ENCODE measurements at regions not wholly inside any gene's neighbourhood (a gene's known extent, or its start where the extent isn't known, plus 50 kb on each side); places are given as distances from the start of the nearest gene placed in this dataset.

DNA sequence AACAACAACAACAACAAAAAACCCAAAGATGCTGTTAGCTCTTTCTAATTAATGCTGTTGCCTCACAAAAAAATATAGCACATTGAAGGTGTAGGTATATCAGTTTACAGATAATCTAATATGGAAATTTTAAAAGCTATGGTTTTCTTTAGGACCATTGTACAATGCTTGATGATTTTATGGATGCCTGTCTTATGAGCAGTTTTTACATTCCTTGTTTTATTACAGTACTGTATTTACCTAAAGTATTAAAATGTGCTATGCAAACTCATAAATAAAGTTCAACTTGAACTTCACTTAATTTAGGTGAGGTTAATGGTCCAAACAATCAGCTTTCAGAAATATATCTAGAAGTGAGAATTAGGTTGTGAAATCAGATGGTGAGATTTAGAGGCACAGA, 212.2 kb upstream of the GOLIM4 start:
- no peak for DNase-seq
- H3K4me3 ChIP-seq (ENCODE audit: low read length) = no peak overlapping the region

DNA sequence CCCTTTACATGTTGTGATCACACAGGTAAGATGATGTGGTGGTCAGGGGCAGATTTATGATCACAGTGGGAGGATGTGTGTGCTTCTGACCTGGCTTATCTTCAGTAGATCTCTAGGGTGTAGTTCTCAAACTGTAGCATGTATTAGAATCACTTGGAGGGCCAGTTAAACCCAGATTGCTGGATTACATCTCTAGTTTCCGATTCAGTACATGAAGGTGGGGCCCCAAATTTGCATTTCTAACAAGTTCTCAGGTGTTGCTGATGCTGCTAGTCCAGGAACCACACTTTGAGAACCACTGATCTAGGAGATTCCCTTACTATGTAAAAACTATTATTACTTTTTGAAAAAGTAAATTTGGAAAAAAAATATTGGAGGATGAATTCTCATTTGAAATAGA, 199.3 kb upstream of the GOLIM4 start:
- H3K36me3 ChIP-seq (ENCODE audit: control insufficient read depth, insufficient read depth, low read length) = no peaks in the 10 kb centered on the region
- no peak overlapping the region for H3K4me3 ChIP-seq (ENCODE audit: low read length)
- H3K27ac ChIP-seq (ENCODE audit: low read length) = no peak overlapping the region
- no peaks in the 10 kb centered on the region for H3K9me3 ChIP-seq (ENCODE audit: control insufficient read depth, low read depth, low read length)
- no CpG with 5 or more reads among the region's 1 CpG for WGBS (ENCODE audit: insufficient coverage, low lambda C conversion rate)
- no peaks in the 10 kb centered on the region for H3K4me1 ChIP-seq (ENCODE audit: control insufficient read depth, insufficient read depth, low read length)
- DNase-seq = no peak
- no peaks in the 10 kb centered on the region for H3K27me3 ChIP-seq (ENCODE audit: control insufficient read depth, insufficient read depth, low read length)

More for the DNA sequence above, 212.2 kb upstream of the GOLIM4 start:
- no peaks in the 10 kb centered on the region for H3K9me3 ChIP-seq (ENCODE audit: control insufficient read depth, low read depth, low read length)
- H3K4me1 ChIP-seq (ENCODE audit: control insufficient read depth, insufficient read depth, low read length) = no peaks in the 10 kb centered on the region
- H3K27me3 ChIP-seq (ENCODE audit: control insufficient read depth, insufficient read depth, low read length) = no peaks in the 10 kb centered on the region
- no peaks in the 10 kb centered on the region for H3K36me3 ChIP-seq (ENCODE audit: control insufficient read depth, insufficient read depth, low read length)
- H3K27ac ChIP-seq (ENCODE audit: low read length) = no peak overlapping the region

DNA sequence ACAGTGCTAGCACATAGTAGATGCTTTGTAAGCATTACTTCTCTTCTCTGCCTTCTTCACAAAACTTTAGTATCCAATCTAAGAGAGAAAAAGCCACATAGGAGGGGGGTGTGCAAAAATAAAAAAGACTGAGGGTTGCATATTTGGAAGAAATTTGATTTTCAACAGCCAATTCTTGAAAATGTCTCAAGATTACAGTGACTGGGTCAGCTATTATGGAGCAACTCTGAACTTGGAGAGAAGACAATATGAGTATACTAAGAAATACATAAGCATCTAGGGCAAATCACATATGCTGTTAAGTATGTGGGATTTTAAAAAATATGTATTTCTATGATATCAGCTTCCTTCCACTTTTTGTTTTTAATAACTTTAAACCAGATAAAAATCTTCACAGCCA, 196.6 kb upstream of the GOLIM4 start:
- DNase-seq = no peak
- Histone ChIP-seq H3K27ac (ENCODE audit: low read length) (no peak overlapping the region), H3K36me3 (ENCODE audit: control insufficient read depth, insufficient read depth, low read length) (no peaks in the 10 kb centered on the region), H3K4me3 (ENCODE audit: low read length) (no peak overlapping the region), H3K27me3 (ENCODE audit: control insufficient read depth, insufficient read depth, low read length) (no peaks in the 10 kb centered on the region), H3K4me1 (ENCODE audit: control insufficient read depth, insufficient read depth, low read length) (no peaks in the 10 kb centered on the region), H3K9me3 (ENCODE audit: control insufficient read depth, low read depth, low read length) (no peaks in the 10 kb centered on the region)

DNA sequence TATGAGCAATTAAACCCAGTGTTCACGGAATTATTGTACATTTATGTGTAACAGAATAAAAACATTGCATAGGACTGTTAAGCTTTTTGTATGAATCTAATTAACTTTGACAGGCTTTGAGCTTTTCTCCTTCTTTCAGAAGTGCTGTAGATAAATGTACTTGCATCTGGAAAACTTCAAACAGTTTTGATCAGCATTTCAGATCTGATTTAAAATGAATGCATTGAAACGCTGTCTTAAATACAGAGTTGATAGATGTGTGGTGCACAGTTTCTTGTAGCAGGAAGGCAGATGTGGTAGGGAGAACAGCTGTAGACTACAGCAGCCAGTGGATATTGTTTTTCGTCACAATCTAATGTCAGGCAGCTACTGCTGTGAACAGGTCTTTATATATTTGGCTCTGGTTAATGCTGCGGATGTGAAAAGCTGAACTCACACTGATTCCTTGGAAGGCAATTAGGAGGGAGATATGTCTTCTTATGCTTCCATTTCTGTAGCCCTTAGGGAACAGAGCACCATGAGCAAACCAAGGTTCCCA, 193.8 kb upstream of the GOLIM4 start:
- H3K4me1 ChIP-seq (ENCODE audit: control insufficient read depth, insufficient read depth, low read length) = no peaks in the 10 kb centered on the region
- no peak for DNase-seq
- no CpG with 5 or more reads among the region's 4 CpGs for WGBS (ENCODE audit: insufficient coverage, low lambda C conversion rate)
- no peaks in the 10 kb centered on the region for H3K36me3 ChIP-seq (ENCODE audit: control insufficient read depth, insufficient read depth, low read length)
- H3K4me3 ChIP-seq (ENCODE audit: low read length) = no peak overlapping the region
- no peaks in the 10 kb centered on the region for H3K9me3 ChIP-seq (ENCODE audit: control insufficient read depth, low read depth, low read length)
- H3K27me3 ChIP-seq (ENCODE audit: control insufficient read depth, insufficient read depth, low read length) = no peaks in the 10 kb centered on the region
- H3K27ac ChIP-seq (ENCODE audit: low read length) = no peak overlapping the region

DNA sequence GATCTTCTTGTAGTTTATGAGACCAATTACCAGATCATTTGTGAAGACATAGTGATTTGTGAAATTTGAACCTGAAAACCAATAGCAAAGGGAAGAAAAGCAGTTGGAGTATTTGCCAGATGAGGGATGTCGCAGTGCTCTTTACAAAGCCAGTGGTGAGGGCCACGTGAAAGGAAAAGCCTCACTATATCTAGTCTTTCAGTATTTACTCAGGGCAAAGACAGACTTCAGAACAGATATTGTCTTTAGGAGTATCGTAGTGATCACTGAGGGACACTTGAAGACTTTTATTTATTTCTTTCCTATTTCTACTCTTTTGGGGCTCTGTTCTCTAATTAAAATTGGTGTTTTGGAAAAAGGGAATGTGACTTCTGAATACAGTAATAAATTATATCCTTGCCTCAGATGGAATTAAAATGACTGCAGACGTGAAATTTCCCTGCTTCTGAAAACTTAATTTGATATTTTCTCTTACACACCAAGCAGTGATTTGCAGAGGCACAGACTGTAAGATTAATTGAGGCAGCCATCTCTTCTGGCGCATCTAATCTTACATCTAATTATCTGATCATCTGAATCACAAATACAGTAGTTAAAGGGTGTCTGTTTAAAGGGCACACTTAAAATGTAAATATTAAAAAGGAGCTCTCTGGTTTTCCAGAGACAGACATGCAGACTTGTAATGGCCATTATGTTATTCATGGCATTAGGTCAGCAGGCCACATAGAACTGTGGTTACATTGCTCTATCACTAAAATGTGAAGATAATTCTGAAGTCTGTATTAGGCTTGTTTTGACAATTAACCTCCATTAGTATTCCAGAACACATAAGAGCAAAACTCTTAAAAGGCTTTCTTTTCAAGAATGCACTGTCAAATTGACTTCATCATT, 193.0 kb upstream of the GOLIM4 start:
- no peaks in the 10 kb centered on the region for H3K9me3 ChIP-seq (ENCODE audit: control insufficient read depth, low read depth, low read length)
- H3K4me1 ChIP-seq (ENCODE audit: control insufficient read depth, insufficient read depth, low read length) = no peaks in the 10 kb centered on the region
- H3K36me3 ChIP-seq (ENCODE audit: control insufficient read depth, insufficient read depth, low read length) = no peaks in the 10 kb centered on the region
- H3K27ac ChIP-seq (ENCODE audit: low read length) = no peak overlapping the region
- WGBS (ENCODE audit: insufficient coverage, low lambda C conversion rate) = no CpG with 5 or more reads among the region's 5 CpGs
- no peaks in the 10 kb centered on the region for H3K27me3 ChIP-seq (ENCODE audit: control insufficient read depth, insufficient read depth, low read length)
- no peak overlapping the region for H3K4me3 ChIP-seq (ENCODE audit: low read length)
- no peak for DNase-seq

DNA sequence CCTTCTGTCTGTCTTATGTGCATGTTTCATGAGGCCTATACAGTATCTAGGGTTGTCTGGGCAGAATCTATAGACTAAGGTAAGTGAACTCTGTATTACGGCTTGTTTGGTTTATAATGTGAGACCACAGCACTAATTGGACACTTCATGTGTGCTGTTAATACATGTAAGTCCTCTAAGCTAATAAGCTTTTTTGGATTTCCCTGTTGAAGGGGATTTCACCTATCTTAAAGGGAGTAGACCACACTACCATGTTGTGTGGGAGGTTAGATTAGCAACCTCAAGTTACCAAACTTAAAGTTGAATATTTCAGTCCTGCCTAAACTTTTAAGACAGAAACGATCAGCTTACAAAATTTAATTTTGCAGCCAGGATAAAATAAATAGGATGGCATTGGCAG, 189.8 kb upstream of the GOLIM4 start:
- 100% methylated on average over 1 of the region's 2 CpGs for WGBS (ENCODE audit: insufficient coverage, low lambda C conversion rate)

DNA sequence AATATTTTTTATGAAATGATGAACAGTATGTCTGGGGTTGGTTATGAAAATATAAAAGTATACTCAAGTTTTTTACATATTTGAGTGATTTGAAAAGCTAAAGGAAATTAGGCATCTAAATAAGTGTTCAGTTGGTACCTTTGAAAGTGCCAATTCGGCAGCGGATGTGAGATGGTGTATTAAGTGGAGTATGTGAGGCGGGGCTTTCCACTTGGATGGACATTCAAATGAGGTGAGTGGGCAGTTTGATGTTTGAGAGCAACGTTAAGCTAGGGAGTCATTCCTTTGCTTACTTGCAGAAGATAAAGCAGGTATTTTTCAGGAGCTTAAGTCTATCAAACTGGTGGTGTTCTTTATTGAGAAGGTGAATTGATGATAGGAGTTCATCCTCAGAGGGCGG, 189.0 kb upstream of the GOLIM4 start:
- DNase-seq = no peak
- no peak overlapping the region for H3K4me3 ChIP-seq (ENCODE audit: low read length)
- H3K27me3 ChIP-seq (ENCODE audit: control insufficient read depth, insufficient read depth, low read length) = no peaks in the 10 kb centered on the region
- H3K9me3 ChIP-seq (ENCODE audit: control insufficient read depth, low read depth, low read length) = no peaks in the 10 kb centered on the region
- H3K27ac ChIP-seq (ENCODE audit: low read length) = no peak overlapping the region
- H3K36me3 ChIP-seq (ENCODE audit: control insufficient read depth, insufficient read depth, low read length) = no peaks in the 10 kb centered on the region
- no peaks in the 10 kb centered on the region for H3K4me1 ChIP-seq (ENCODE audit: control insufficient read depth, insufficient read depth, low read length)
- 100% methylated on average over 1 of the region's 5 CpGs for WGBS (ENCODE audit: insufficient coverage, low lambda C conversion rate)

More for the DNA sequence above, 189.8 kb upstream of the GOLIM4 start:
- Histone ChIP-seq H3K27me3 (ENCODE audit: control insufficient read depth, insufficient read depth, low read length) (no peaks in the 10 kb centered on the region), H3K4me3 (ENCODE audit: low read length) (no peak overlapping the region), H3K4me1 (ENCODE audit: control insufficient read depth, insufficient read depth, low read length) (no peaks in the 10 kb centered on the region), H3K36me3 (ENCODE audit: control insufficient read depth, insufficient read depth, low read length) (no peaks in the 10 kb centered on the region), H3K27ac (ENCODE audit: low read length) (no peak overlapping the region), H3K9me3 (ENCODE audit: control insufficient read depth, low read depth, low read length) (no peaks in the 10 kb centered on the region)
- no peak for DNase-seq

DNA sequence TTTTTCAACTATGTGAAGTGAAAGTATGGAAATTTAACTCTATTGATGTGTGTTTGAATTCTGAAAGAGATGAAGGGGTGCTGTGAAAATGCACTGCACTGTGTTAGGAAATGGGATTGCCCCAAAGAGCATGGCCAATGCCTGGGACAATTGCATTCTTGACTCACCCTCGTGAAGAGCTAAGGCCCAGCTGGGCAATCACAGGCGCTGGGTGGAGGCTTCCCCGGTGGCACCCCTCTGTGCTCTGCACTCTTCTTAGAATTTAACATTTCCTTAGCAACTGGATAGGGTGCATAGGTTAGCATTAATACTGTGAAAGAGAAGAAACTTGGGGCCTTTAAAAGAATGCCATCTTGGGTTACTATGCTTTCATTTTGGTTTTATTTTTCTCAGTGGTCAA, 179.9 kb upstream of the GOLIM4 start:
- H3K36me3 ChIP-seq (ENCODE audit: control insufficient read depth, insufficient read depth, low read length) = no peaks in the 10 kb centered on the region
- no peaks in the 10 kb centered on the region for H3K9me3 ChIP-seq (ENCODE audit: control insufficient read depth, low read depth, low read length)
- no peak for DNase-seq
- no peak overlapping the region for H3K27ac ChIP-seq (ENCODE audit: low read length)
- 60% methylated on average over 1 of the region's 3 CpGs for WGBS (ENCODE audit: insufficient coverage, low lambda C conversion rate)
- H3K27me3 ChIP-seq (ENCODE audit: control insufficient read depth, insufficient read depth, low read length) = no peaks in the 10 kb centered on the region
- no peak overlapping the region for H3K4me3 ChIP-seq (ENCODE audit: low read length)
- no peaks in the 10 kb centered on the region for H3K4me1 ChIP-seq (ENCODE audit: control insufficient read depth, insufficient read depth, low read length)

DNA sequence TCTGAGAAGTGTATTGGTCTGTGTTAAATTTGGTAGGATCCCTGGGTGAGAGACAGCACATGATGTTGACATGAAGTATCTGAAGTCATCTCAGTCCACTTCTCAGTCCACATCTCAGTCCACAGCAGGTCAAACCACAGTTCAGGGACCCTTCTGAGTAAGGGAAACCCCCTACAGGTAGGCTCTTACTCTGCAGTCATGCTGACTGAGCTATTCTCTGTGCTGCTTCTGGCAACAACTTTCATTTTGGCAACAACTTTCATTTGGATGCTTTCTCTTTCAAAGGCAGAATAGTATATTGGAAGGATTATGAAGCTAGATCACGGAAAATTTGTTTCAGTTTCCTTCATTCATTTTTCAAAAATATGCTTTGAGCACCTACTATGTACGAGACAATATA, 178.2 kb upstream of the GOLIM4 start:
- Histone ChIP-seq H3K4me1 (ENCODE audit: control insufficient read depth, insufficient read depth, low read length) (no peaks in the 10 kb centered on the region), H3K27me3 (ENCODE audit: control insufficient read depth, insufficient read depth, low read length) (no peaks in the 10 kb centered on the region), H3K36me3 (ENCODE audit: control insufficient read depth, insufficient read depth, low read length) (no peaks in the 10 kb centered on the region), H3K4me3 (ENCODE audit: low read length) (no peak overlapping the region), H3K9me3 (ENCODE audit: control insufficient read depth, low read depth, low read length) (no peaks in the 10 kb centered on the region), H3K27ac (ENCODE audit: low read length) (no peak overlapping the region)
- WGBS (ENCODE audit: insufficient coverage, low lambda C conversion rate) = no CpG with 5 or more reads among the region's 2 CpGs
- no peak for DNase-seq

DNA sequence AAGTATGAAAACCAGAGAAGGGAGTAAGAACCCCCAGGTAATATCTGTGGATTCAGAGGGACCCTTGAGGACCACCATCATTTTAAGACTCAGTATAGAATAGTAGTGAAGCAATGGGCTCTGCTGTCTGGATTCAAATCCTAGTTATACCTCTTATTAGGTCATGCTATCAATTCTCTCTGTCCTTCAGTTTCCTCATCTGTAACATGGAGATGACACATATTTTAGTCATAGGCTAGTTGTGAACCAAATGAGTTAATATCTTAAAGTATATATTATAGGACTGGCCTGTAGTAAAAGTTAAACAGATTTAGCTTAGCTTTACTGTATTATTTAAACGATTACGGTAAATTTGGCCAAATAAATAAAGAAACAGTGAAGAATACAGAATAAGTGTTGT, 177.3 kb upstream of the GOLIM4 start:
- no peaks in the 10 kb centered on the region for H3K36me3 ChIP-seq (ENCODE audit: control insufficient read depth, insufficient read depth, low read length)
- no peak overlapping the region for H3K4me3 ChIP-seq (ENCODE audit: low read length)
- 96% methylated on average over 2 of the region's 2 CpGs for WGBS (ENCODE audit: insufficient coverage, low lambda C conversion rate)
- no peaks in the 10 kb centered on the region for H3K4me1 ChIP-seq (ENCODE audit: control insufficient read depth, insufficient read depth, low read length)
- no peaks in the 10 kb centered on the region for H3K9me3 ChIP-seq (ENCODE audit: control insufficient read depth, low read depth, low read length)
- no peak for DNase-seq
- no peak overlapping the region for H3K27ac ChIP-seq (ENCODE audit: low read length)
- H3K27me3 ChIP-seq (ENCODE audit: control insufficient read depth, insufficient read depth, low read length) = no peaks in the 10 kb centered on the region

Measured in large intestine (tissue), 3 donors.